HK-2 (cell line): ENCODE measurements at regions not wholly inside any gene's neighbourhood (a gene's known extent, or its start where the extent isn't known, plus 50 kb on each side); places are given as distances from the start of the nearest gene placed in this dataset.

Source experiments
- DNase-seq: peaks from one replicate; pipeline ENCODE4 v3.0.0-alpha.2; 2018; ENCODE audit not compliant: unreplicated experiment

GRCh38 chr2:118325321-118325955 is 237.2 kb downstream of the INSIG2 start:
- no peak for DNase-seq

- no peak for DNase-seq
Observed at GRCh38 chr2:118322406-118322805, 234.1 kb downstream of the INSIG2 start.

GRCh38 chr2:118321432-118322105 is 233.3 kb downstream of the INSIG2 start:
- no peak for DNase-seq

- no peak for DNase-seq
Observed at GRCh38 chr2:118320658-118321057, 232.4 kb downstream of the INSIG2 start.

- DNase-seq: no peak
Observed at GRCh38 chr2:118320196-118320595, 231.9 kb downstream of the INSIG2 start.

- DNase-seq: no peak
Observed at GRCh38 chr2:118319271-118319684, 231.0 kb downstream of the INSIG2 start.

- no peak for DNase-seq
Observed at GRCh38 chr2:118315606-118316005, 227.3 kb downstream of the INSIG2 start.

- DNase-seq: no peak
Observed at GRCh38 chr2:118312969-118313756, 224.9 kb downstream of the INSIG2 start.

- DNase-seq: no peak
Observed at GRCh38 chr2:118310681-118311429, 222.6 kb downstream of the INSIG2 start.

GRCh38 chr2:118309946-118310680 is 221.8 kb downstream of the INSIG2 start:
- peak; percentile 28 for DNase-seq

GRCh38 chr2:118309257-118309945 is 221.1 kb downstream of the INSIG2 start:
- no peak for DNase-seq

GRCh38 chr2:118307864-118308263 is 219.6 kb downstream of the INSIG2 start:
- no peak for DNase-seq

GRCh38 chr2:118301248-118301647 is 213.0 kb downstream of the INSIG2 start:
- DNase-seq: no peak

- no peak for DNase-seq
Observed at GRCh38 chr2:118300832-118301231, 212.6 kb downstream of the INSIG2 start.

- DNase-seq: no peak
Observed at GRCh38 chr2:118296663-118297062, 208.4 kb downstream of the INSIG2 start.

- DNase-seq: no peak
Observed at GRCh38 chr2:118295592-118296390, 207.5 kb downstream of the INSIG2 start.

GRCh38 chr2:118294063-118294462 is 205.8 kb downstream of the INSIG2 start:
- DNase-seq: no peak

GRCh38 chr2:118292991-118293390 is 204.7 kb downstream of the INSIG2 start:
- DNase-seq: no peak

GRCh38 chr2:118291251-118291880 is 203.1 kb downstream of the INSIG2 start:
- no peak for DNase-seq
